Liver (tissue), 3 donors: ENCODE measurements at regions not wholly inside any gene's neighbourhood (a gene's known extent, or its start where the extent isn't known, plus 50 kb on each side); places are given as distances from the start of the nearest gene placed in this dataset.

ENCODE experiments used
- CTCF ChIP-seq: fragments of 150-350 bp; IDR thresholded peaks from 2 replicates; pipeline ENCODE4 v1.5.1; 2017; ENCODE audit warnings: improper control_type of control experiment, low read depth, low read length; ENCODE audit not compliant: missing input control
- EGR1 ChIP-seq, 2 donors: IDR thresholded peaks; 2 replicates each; pipeline ENCODE4 v1.6.1; 2016 to 2018; ENCODE audit warnings: antibody characterized with exemption in 2 of 2, low read depth in 2 of 2
- GABPA ChIP-seq, 2 donors: IDR thresholded peaks in 1 of 2; conservative IDR thresholded peaks in 1 of 2; 2 replicates each; pipeline ENCODE4 v1.6.1; 2016; ENCODE audit warnings: antibody characterized with exemption in 2 of 2, mild to moderate bottlenecking in 1 of 2, moderate library complexity in 1 of 2
- RAD21 ChIP-seq, 2 donors: IDR thresholded peaks; 2 replicates each; pipeline ENCODE4 v1.6.1; 2016; ENCODE audit warnings: antibody characterized with exemption in 2 of 2, mild to moderate bottlenecking in 2 of 2
- REST ChIP-seq: IDR thresholded peaks from 2 replicates; pipeline ENCODE4 v1.6.1; 2016; ENCODE audit warnings: antibody characterized with exemption, mild to moderate bottlenecking
- YY1 ChIP-seq: IDR thresholded peaks from 2 replicates; pipeline ENCODE4 v1.6.1; 2016; ENCODE audit warnings: antibody characterized with exemption, mild to moderate bottlenecking
- donor health status: healthy.
- donor health status: healthy.

DNA sequence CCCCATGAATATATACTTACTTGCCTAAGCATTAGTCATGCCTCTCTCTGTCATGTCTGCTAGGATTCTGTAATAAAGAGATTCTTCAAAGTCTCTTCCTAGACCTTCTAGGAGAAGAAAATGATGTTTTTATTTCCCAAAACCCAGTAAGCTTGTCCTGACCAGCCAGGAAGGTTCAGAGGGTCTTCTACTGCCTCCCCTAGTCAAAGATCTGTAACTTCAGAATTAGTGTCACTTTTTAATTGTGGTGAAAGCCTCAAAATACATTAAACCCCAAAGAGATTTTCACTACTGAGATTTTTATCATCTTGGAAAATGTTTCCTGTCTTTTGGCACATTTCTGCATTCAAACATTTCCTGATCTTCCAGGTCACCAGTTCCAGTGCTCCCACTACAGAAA is 232.9 kb upstream of the STK17B start:
- TF ChIP-seq CTCF (no peak), REST (no peak), YY1 (no peak), EGR1 (IDR thresholded peaks at IDR 0.05; ENCODE audit: low read depth in 2 of 2) (no peak), GABPA (IDR thresholded peaks at IDR 0.05 in 1 of 2, conservative IDR thresholded peaks at IDR 0.05 in 1 of 2) (no peak), RAD21 (IDR thresholded peaks at IDR 0.05) (no peak)
